IMR-90 (cell line): ENCODE measurements at regions not wholly inside any gene's neighbourhood (a gene's known extent, or its start where the extent isn't known, plus 50 kb on each side); places are given as distances from the start of the nearest gene placed in this dataset.

Experiments
- ATAC-seq: fragments of 200-7000 bp; cut with Tn5 transposase; 2 replicates; pipeline ENCODE4 v1.9.1; 2020; ENCODE audit warnings: low read depth, mild to moderate bottlenecking, moderate library complexity
- BruUV-seq: library from RNA; stranded (reverse); fragments of 400-500 nt; replicated peaks from 2 replicates; lab custom pipeline; 2021; lab: Mats Ljungman, UMichigan
- CTCF ChIA-PET: fragments of 300-600 bp; formaldehyde crosslinking; extraction: SDS; loops from one replicate; lab custom pipeline; 2021; ENCODE audit warnings: antibody characterized with exemption; lab: Yijun Ruan, JAX
- POLR2A ChIA-PET: fragments of 300-600 bp; sonication (Branson Sonifier 250); formaldehyde crosslinking; loops from one replicate; lab custom pipeline; 2022; ENCODE audit warnings: antibody characterized with exemption; ENCODE audit not compliant: unreplicated experiment; lab: Charles Lee
- DNase-seq: peaks from one replicate; pipeline ENCODE4 v3.0.0; 2013
- H2AFZ ChIP-seq: replicated peaks from 2 replicates; pipeline ENCODE3; 2013; ENCODE audit warnings: low read length, mild to moderate bottlenecking; ENCODE audit not compliant: poor library complexity
- H2AK5ac ChIP-seq: 2 replicates; pipeline ENCODE4 v1.6.1; 2013; ENCODE audit warnings: low read depth, low read length, inconsistent platforms
- H2AK9ac ChIP-seq: replicated peaks from 2 replicates; pipeline ENCODE3; 2013; ENCODE audit warnings: mild to moderate bottlenecking, low read depth, low read length, moderate library complexity; ENCODE audit not compliant: poor library complexity
- H2BK120ac ChIP-seq: 2 replicates; pipeline ENCODE4 v1.6.1; 2013; ENCODE audit warnings: low read depth, low read length, inconsistent platforms
- H2BK15ac ChIP-seq: 3 replicates; pipeline ENCODE4 v1.6.1; 2013; ENCODE audit warnings: low read depth, low read length, inconsistent platforms
- H2BK20ac ChIP-seq: 2 replicates; pipeline ENCODE4 v1.6.1; 2013; ENCODE audit warnings: low read depth, mild to moderate bottlenecking, inconsistent platforms, low read length, moderate library complexity
- H2BK5ac ChIP-seq: 2 replicates; pipeline ENCODE4 v1.6.1; 2013; ENCODE audit warnings: mild to moderate bottlenecking, low read depth, low read length, inconsistent platforms; ENCODE audit not compliant: poor library complexity, severe bottlenecking
- H3K14ac ChIP-seq: replicated peaks from 2 replicates; pipeline ENCODE4 v1.6.1; 2013; ENCODE audit warnings: low read depth, low read length, inconsistent platforms
- H3K18ac ChIP-seq: 2 replicates; pipeline ENCODE4 v1.6.1; 2013; ENCODE audit warnings: low read depth, low read length, control low read depth
- H3K23ac ChIP-seq: 2 replicates; pipeline ENCODE4 v1.6.1; 2013; ENCODE audit warnings: low read depth, low read length, inconsistent platforms
- H3K27ac ChIP-seq: 2 replicates; pipeline ENCODE4 v1.5.1; 2013; ENCODE audit warnings: mild to moderate bottlenecking, control low read depth, low read length; ENCODE audit not compliant: insufficient read depth
- H3K27me3 ChIP-seq: 2 replicates; pipeline ENCODE4 v1.6.1; 2013; ENCODE audit warnings: low read length; ENCODE audit not compliant: control insufficient read depth, insufficient read depth
- H3K36me3 ChIP-seq: 2 replicates; pipeline ENCODE4 v1.6.1; 2013; ENCODE audit warnings: low read length, mixed read lengths; ENCODE audit not compliant: control insufficient read depth, insufficient read depth
- H3K4ac ChIP-seq: 2 replicates; pipeline ENCODE4 v1.6.1; 2013; ENCODE audit warnings: low read depth, low read length, inconsistent platforms
- H3K4me1 ChIP-seq: 2 replicates; pipeline ENCODE4 v1.6.1; 2013; ENCODE audit warnings: low read length, mixed read lengths; ENCODE audit not compliant: control insufficient read depth, insufficient read depth
- H3K4me2 ChIP-seq: 2 replicates; pipeline ENCODE4 v1.6.1; 2013; ENCODE audit warnings: low read depth, mild to moderate bottlenecking, control low read depth, low read length, moderate library complexity
- H3K4me3 ChIP-seq: 2 replicates; pipeline ENCODE4 v1.5.1; 2013; ENCODE audit warnings: low read depth, mild to moderate bottlenecking, control low read depth, low read length, moderate library complexity; ENCODE audit not compliant: insufficient read depth
- H3K56ac ChIP-seq: 2 replicates; pipeline ENCODE4 v1.6.1; 2013; ENCODE audit warnings: low read length, inconsistent platforms; ENCODE audit not compliant: insufficient read depth; ENCODE audit errors: extremely low read depth
- H3K79me1 ChIP-seq, 2 experiments: 2 replicates each; pipeline ENCODE4 v1.6.1; 2013; ENCODE audit warnings: low read length in 2 of 2, inconsistent platforms in 1 of 2, low read depth in 1 of 2
- H3K9ac ChIP-seq: 2 replicates; pipeline ENCODE4 v1.6.1; 2013; ENCODE audit warnings: low read depth, low read length, control low read depth
- H3K9me1 ChIP-seq: 2 replicates; pipeline ENCODE4 v1.6.1; 2013; ENCODE audit warnings: low read length, inconsistent platforms; ENCODE audit not compliant: insufficient read depth
- H3K9me3 ChIP-seq: 2 replicates; pipeline ENCODE4 v1.6.1; 2013; ENCODE audit warnings: low read length; ENCODE audit not compliant: control insufficient read depth, insufficient read depth
- H4K20me1 ChIP-seq: 2 replicates; pipeline ENCODE4 v1.6.1; 2013; ENCODE audit warnings: low read length, inconsistent platforms; ENCODE audit not compliant: insufficient read depth
- H4K5ac ChIP-seq: 2 replicates; pipeline ENCODE4 v1.6.1; 2013; ENCODE audit warnings: mild to moderate bottlenecking, low read depth, low read length, control low read depth
- H4K8ac ChIP-seq, 2 experiments: 2 replicates each; pipeline ENCODE4 v1.6.1; 2013; ENCODE audit warnings: low read depth in 2 of 2, low read length in 2 of 2, control low read depth in 1 of 2, inconsistent platforms in 1 of 2
- H4K91ac ChIP-seq: 2 replicates; pipeline ENCODE4 v1.6.1; 2013; ENCODE audit warnings: low read depth, low read length, inconsistent platforms; ENCODE audit not compliant: insufficient read depth
- BHLHE40 ChIP-seq: fragments of 150-350 bp; IDR thresholded peaks from 2 replicates; pipeline ENCODE4 v1.6.1; 2016; ENCODE audit warnings: mild to moderate bottlenecking, low read depth, low read length
- MAFK ChIP-seq: IDR thresholded peaks from 2 replicates; pipeline ENCODE4 v1.6.1; 2012; ENCODE audit warnings: low read depth, low read length, improper control_type of control experiment
- MAZ ChIP-seq: IDR thresholded peaks from 2 replicates; pipeline ENCODE4 v1.6.1; 2012; ENCODE audit warnings: low read depth, mild to moderate bottlenecking, low read length, improper control_type of control experiment, moderate library complexity, borderline replicate concordance
- POLR2A ChIP-seq: IDR thresholded peaks from 2 replicates; pipeline ENCODE4 v1.6.1; 2012; ENCODE audit warnings: mild to moderate bottlenecking, low read depth, low read length
- RCOR1 ChIP-seq: IDR thresholded peaks from 2 replicates; pipeline ENCODE4 v1.6.1; 2012; ENCODE audit warnings: mild to moderate bottlenecking, low read length, improper control_type of control experiment; ENCODE audit not compliant: insufficient replicate concordance
- RFX5 ChIP-seq: IDR thresholded peaks from 2 replicates; pipeline ENCODE4 v1.8.0; 2012; ENCODE audit warnings: low read depth, mild to moderate bottlenecking, low read length, moderate library complexity
- USF2 ChIP-seq: fragments of 150-350 bp; IDR thresholded peaks from 2 replicates; pipeline ENCODE4 v1.6.1; 2017; ENCODE audit warnings: mild to moderate bottlenecking, antibody characterized with exemption, low read length, low read depth
- WGBS, 2 experiments: methylation state at CpG; one replicate each; pipeline versions ENCODE4 v1.1.5 to v1.1.7; 2013; ENCODE audit warnings: missing lambda C conversion rate in 2 of 2; ENCODE audit not compliant: insufficient read length in 1 of 2; ENCODE audit errors: extremely low coverage in 2 of 2; 5-methylcytosine and 5-hydroxymethylcytosine counted together
- dilution Hi-C: fragments of 300-500 bp; cut with HindIII; formaldehyde crosslinking; loops from one replicate; pipeline ENCODE4 v1.14.3; 2018; ENCODE audit warnings: low sequenced_read_pairs; ENCODE audit not compliant: unreplicated experiment
- in situ Hi-C: fragments of 300-500 bp; cut with MboI; formaldehyde crosslinking; loops from 3 replicates; pipeline ENCODE4 v1.14.3; 2019; ENCODE audit warnings: low sequenced_read_pairs, inconsistent platforms, mixed read lengths
- intact Hi-C: fragments of 100-400 bp; cut with micrococcal nuclease; formaldehyde crosslinking; loops from 2 replicates; pipeline ENCODE4 v1.10.0; 2022

GRCh38 chr10:121282797-121283515 lies 315.3 kb downstream of the FGFR2 start:
- H2BK15ac ChIP-seq = no peak overlapping the region
- no peak overlapping the region for H2AK5ac ChIP-seq
- no peak overlapping the region for H4K91ac ChIP-seq
- intact Hi-C loops = no loop called here
- ChIA-PET CTCF (no interaction called here), POLR2A (no interaction called here)
- H3K23ac ChIP-seq = no peak overlapping the region
- no peak overlapping the region for H3K27ac ChIP-seq
- H3K9me3 ChIP-seq = peaks cover 6% of the 10 kb centered on the region
- no peak overlapping the region for H3K56ac ChIP-seq
- H3K4me1 ChIP-seq = no peaks in the 10 kb centered on the region
- no peak overlapping the region for H2BK120ac ChIP-seq
- no TSS peak for BruUV-seq
- no peak overlapping the region for H3K4me3 ChIP-seq
- H3K9ac ChIP-seq = no peak overlapping the region
- H2BK20ac ChIP-seq = no peak overlapping the region
- DNase-seq (no peak), ATAC-seq (no peak)
- no peak overlapping the region for H2AK9ac ChIP-seq
- no peak overlapping the region for H3K18ac ChIP-seq
- H4K5ac ChIP-seq = no peak overlapping the region
- WGBS, 2 experiments = no CpG with 5 or more reads among the region's 11 CpGs
- TF ChIP-seq USF2 (no peak), POLR2A (no peak), RFX5 (no peak), BHLHE40 (no peak), MAFK (no peak), MAZ (no peak), RCOR1 (no peak)
- no peaks in the 10 kb centered on the region for H3K27me3 ChIP-seq
- no peak overlapping the region for H3K4me2 ChIP-seq
- in situ Hi-C loops = no loop called here
- H2BK5ac ChIP-seq = no peak overlapping the region
- H4K8ac ChIP-seq = no peak overlapping the region
- no peaks in the 10 kb centered on the region for H3K79me1 ChIP-seq
- no peaks in the 10 kb centered on the region for H3K9me1 ChIP-seq
- no peak overlapping the region for H3K4ac ChIP-seq
- H2AFZ ChIP-seq = no peak overlapping the region
- dilution Hi-C loops = no loop called here
- H3K14ac ChIP-seq = no peak overlapping the region
- H4K20me1 ChIP-seq = no peaks in the 10 kb centered on the region
- no peaks in the 10 kb centered on the region for H3K36me3 ChIP-seq
